SK-N-SH (cell line): ENCODE measurements at regions not wholly inside any gene's neighbourhood (a gene's known extent, or its start where the extent isn't known, plus 50 kb on each side); places are given as distances from the start of the nearest gene placed in this dataset.

ENCODE experiments used
- CTCF ChIA-PET: fragments of 300-600, 350-600 bp; formaldehyde crosslinking; extraction: SDS; loops from one replicate; lab custom pipeline; 2021; lab: Yijun Ruan, JAX
- POLR2A ChIA-PET: fragments of 350-600 bp; sonication (Branson Sonifier 250); formaldehyde crosslinking; extraction: SDS; loops from one replicate; lab custom pipeline; 2020; ENCODE audit warnings: antibody characterized with exemption, inconsistent platforms; lab: Yijun Ruan, JAX
- DNase-seq: peaks from one replicate; pipeline ENCODE4 v3.0.0; 2012
- H2AFZ ChIP-seq: fragments of 200-600 bp; sonication (generic); 2 replicates; pipeline ENCODE4 v1.8.1; 2016; ENCODE audit warnings: antibody characterized with exemption, mild to moderate bottlenecking, low read depth
- H3F3A ChIP-seq: fragments of 200-600 bp; sonication (generic); replicated peaks from 2 replicates; pipeline ENCODE3; 2016; ENCODE audit warnings: antibody characterized with exemption, mild to moderate bottlenecking; ENCODE audit not compliant: insufficient read depth
- H3K27ac ChIP-seq, 2 experiments: fragments of 200-500 bp in 1 of 2; fragments of 200-600 bp in 1 of 2; sonication (Bioruptor generic) in 1 of 2; sonication (generic), shearing (Covaris generic) in 1 of 2; 2 replicates each; pipeline versions ENCODE4 v1.5.1 to v1.6.1; 2014 to 2016; ENCODE audit warnings: low read depth in 2 of 2, inconsistent platforms in 1 of 2, low read length in 1 of 2, mild to moderate bottlenecking in 1 of 2, mixed read lengths in 1 of 2
- H3K27me3 ChIP-seq: fragments of 200-600 bp; sonication (generic), shearing (Covaris generic); 2 replicates; pipeline ENCODE4 v1.6.1; 2016; ENCODE audit warnings: mixed run types; ENCODE audit not compliant: insufficient read depth
- H3K36me3 ChIP-seq, 2 experiments: fragments of 200-500 bp in 1 of 2; fragments of 200-600 bp in 1 of 2; sonication (Bioruptor generic) in 1 of 2; sonication (generic) in 1 of 2; replicated peaks in 1 of 2; 2 replicates each; pipeline versions ENCODE3 to v1.5.1; 2014 to 2016; ENCODE audit warnings: low read length in 1 of 2, mild to moderate bottlenecking in 1 of 2; ENCODE audit not compliant: insufficient read depth in 2 of 2, control insufficient read depth in 1 of 2
- H3K4me1 ChIP-seq, 2 experiments: fragments of 200-500 bp in 1 of 2; fragments of 200-600 bp in 1 of 2; sonication (Bioruptor generic) in 1 of 2; sonication (generic), shearing (Covaris generic) in 1 of 2; 2 replicates each; pipeline versions ENCODE4 v1.5.1 to v1.6.1; 2014 to 2016; ENCODE audit warnings: low read depth in 1 of 2, low read length in 1 of 2, mixed run types in 1 of 2; ENCODE audit not compliant: insufficient read depth in 2 of 2, control insufficient read depth in 1 of 2
- H3K4me2 ChIP-seq: fragments of 200-600 bp; sonication (generic), shearing (Covaris generic); 2 replicates; pipeline ENCODE4 v1.6.1; 2017; ENCODE audit warnings: mixed run types
- H3K4me3 ChIP-seq, 2 experiments: fragments of 200-500 bp in 1 of 2; fragments of 200-600 bp in 1 of 2; sonication (Bioruptor generic) in 1 of 2; sonication (generic), shearing (Covaris generic) in 1 of 2; 2 replicates each; pipeline versions ENCODE4 v1.5.1 to v1.8.1; 2014 to 2016; ENCODE audit warnings: low read depth in 2 of 2, inconsistent platforms in 1 of 2, low read length in 1 of 2, mild to moderate bottlenecking in 1 of 2, mixed read lengths in 1 of 2, moderate library complexity in 1 of 2
- H3K79me2 ChIP-seq: fragments of 200-600 bp; sonication (generic); 2 replicates; pipeline ENCODE4 v1.8.1; 2017; ENCODE audit warnings: mild to moderate bottlenecking; ENCODE audit not compliant: insufficient read depth
- H3K9ac ChIP-seq: fragments of 200-600 bp; sonication (generic); 2 replicates; pipeline ENCODE4 v1.6.1; 2017; ENCODE audit warnings: mixed run types
- H3K9me2 ChIP-seq: fragments of 200-600 bp; sonication (generic); 2 replicates; pipeline ENCODE4 v1.6.1; 2017; ENCODE audit warnings: mixed run types
- H3K9me3 ChIP-seq: fragments of 200-600 bp; sonication (generic); 2 replicates; pipeline ENCODE4 v1.6.1; 2017; ENCODE audit warnings: mixed run types, mild to moderate bottlenecking, moderate library complexity
- H4K20me1 ChIP-seq: fragments of 200-600 bp; sonication (generic); 2 replicates; pipeline ENCODE4 v1.6.1; 2017; ENCODE audit warnings: mild to moderate bottlenecking, mixed run types; ENCODE audit not compliant: insufficient read depth
- CHD2 ChIP-seq: fragments of 150-350 bp; IDR thresholded peaks from 2 replicates; pipeline ENCODE4 v1.6.1; 2018; ENCODE audit warnings: low read length; ENCODE audit not compliant: partially characterized antibody
- ELF1 ChIP-seq: IDR thresholded peaks from 2 replicates; pipeline ENCODE4 v1.4.0; 2012
- EP300 ChIP-seq, 2 experiments: IDR thresholded peaks; 2 replicates each; pipeline versions ENCODE4 v1.4.0 to v1.6.1; 2012; ENCODE audit warnings: borderline replicate concordance in 1 of 2, low read depth in 1 of 2, low read length in 1 of 2
- FOSL2 ChIP-seq: IDR thresholded peaks from 2 replicates; pipeline ENCODE4 v1.4.0; 2012; ENCODE audit warnings: low read depth, mild to moderate bottlenecking, moderate library complexity, borderline replicate concordance
- FOXM1 ChIP-seq: IDR thresholded peaks from 2 replicates; pipeline ENCODE4 v1.4.0; 2012; ENCODE audit warnings: low read depth, mild to moderate bottlenecking
- IRF3 ChIP-seq: fragments of 150-350 bp; IDR thresholded peaks from 2 replicates; pipeline ENCODE4 v1.6.1; 2016; ENCODE audit warnings: mild to moderate bottlenecking, low read depth, low read length
- MEF2A ChIP-seq: IDR thresholded peaks from 2 replicates; pipeline ENCODE4 v1.4.0; 2012; ENCODE audit warnings: low read depth, borderline replicate concordance
- NRF1 ChIP-seq: IDR thresholded peaks from 2 replicates; pipeline ENCODE4 v1.6.1; 2012; ENCODE audit warnings: low read depth, mild to moderate bottlenecking, low read length
- POLR2AphosphoS5 ChIP-seq: IDR thresholded peaks from 2 replicates; pipeline ENCODE4 v1.6.1; 2012; ENCODE audit warnings: low read depth, low read length
- RAD21 ChIP-seq: IDR thresholded peaks from 2 replicates; pipeline ENCODE4 v1.6.1; 2012; ENCODE audit warnings: mild to moderate bottlenecking, low read length
- RCOR1 ChIP-seq: fragments of 150-350 bp; IDR thresholded peaks from 2 replicates; pipeline ENCODE4 v1.6.1; 2017; ENCODE audit warnings: antibody characterized with exemption, low read length
- RFX5 ChIP-seq: IDR thresholded peaks from 2 replicates; pipeline ENCODE4 v1.6.1; 2012; ENCODE audit warnings: mild to moderate bottlenecking, improper control_type of control experiment, low read length
- RXRA ChIP-seq: IDR thresholded peaks from 2 replicates; pipeline ENCODE4 v1.4.0; 2012; ENCODE audit warnings: low read depth, mild to moderate bottlenecking, borderline replicate concordance
- SMC3 ChIP-seq: IDR thresholded peaks from 2 replicates; pipeline ENCODE4 v1.6.1; 2012; ENCODE audit warnings: low read depth, low read length, improper control_type of control experiment
- TAF1 ChIP-seq: IDR thresholded peaks from 2 replicates; pipeline ENCODE4 v1.6.1; 2012; ENCODE audit warnings: low read depth, mild to moderate bottlenecking, low read length, moderate library complexity, borderline replicate concordance
- TCF12 ChIP-seq: IDR thresholded peaks from 2 replicates; pipeline ENCODE4 v1.4.0; 2012
- TEAD4 ChIP-seq: IDR thresholded peaks from 2 replicates; pipeline ENCODE4 v1.4.0; 2012; ENCODE audit warnings: mild to moderate bottlenecking, borderline replicate concordance; ENCODE audit not compliant: insufficient read depth
- USF2 ChIP-seq: fragments of 150-350 bp; IDR thresholded peaks from 2 replicates; pipeline ENCODE4 v1.6.1; 2017; ENCODE audit warnings: antibody characterized with exemption, low read length, low read depth, borderline replicate concordance
- WGBS: methylation state at CpG from one replicate; pipeline ENCODE4 v1.1.6; 2017; ENCODE audit warnings: low lambda C conversion rate; 5-methylcytosine and 5-hydroxymethylcytosine counted together
- TF ChIP-seq, protein P1 (sequence below): IDR thresholded peaks from 2 replicates; pipeline ENCODE4 v1.4.0; 2012; ENCODE audit warnings: low read depth, borderline replicate concordance
- TF ChIP-seq, protein P2 (sequence below): IDR thresholded peaks from 2 replicates; pipeline ENCODE4; 2012
- TF ChIP-seq, protein P3 (sequence below): fragments of 200-600 bp; sonication (generic); IDR thresholded peaks from 2 replicates; pipeline ENCODE4 v1.6.1; 2017; ENCODE audit warnings: antibody characterized with exemption, mild to moderate bottlenecking, moderate library complexity
- TF ChIP-seq, protein P4 (sequence below): IDR thresholded peaks from 2 replicates; pipeline ENCODE4 v1.4.0; 2012; ENCODE audit warnings: low read depth

DNA sequence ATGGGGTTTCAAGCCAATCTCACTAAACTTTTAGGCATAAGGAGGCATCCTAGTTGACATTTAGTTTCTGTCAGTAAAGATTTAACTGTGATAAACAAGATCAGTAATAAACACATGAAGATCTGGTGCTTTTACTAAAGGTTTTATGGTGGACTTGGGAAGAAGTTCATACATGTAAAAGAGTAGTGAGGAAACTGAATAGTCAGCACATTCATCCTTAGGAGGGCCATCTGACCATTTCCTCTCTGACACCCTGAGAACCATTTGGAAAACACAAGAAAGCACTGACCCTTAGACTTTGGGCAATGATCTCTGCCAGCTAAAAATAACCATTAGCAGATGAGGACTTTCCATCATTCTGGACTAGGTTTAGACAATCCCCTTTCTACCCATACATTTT, 1040.9 kb downstream of the AGBL1 start:
- ChIA-PET CTCF (no interaction called here), POLR2A (no interaction called here)
- Histone ChIP-seq H3K27me3 (no peaks in the 10 kb centered on the region), H3K27ac (no peak overlapping the region), H3K9me2 (no peaks in the 10 kb centered on the region), H3K9ac (no peak overlapping the region), H3K4me2 (no peak overlapping the region), H3K4me1 (no peaks in the 10 kb centered on the region; a peak in 1 of 4 replicates), H3K79me2 (no peaks in the 10 kb centered on the region), H3K4me3 (no peak overlapping the region), H4K20me1 (no peaks in the 10 kb centered on the region), H3K9me3 (no peaks in the 10 kb centered on the region), H3K36me3 (no peaks in the 10 kb centered on the region), H3F3A (no peaks in the 10 kb centered on the region), H2AFZ (no peak overlapping the region)
- DNase-seq = no peak
- TF ChIP-seq SMC3 (no peak), TAF1 (no peak), RXRA (no peak), RCOR1 (no peak), IRF3 (no peak), MEF2A (no peak), FOXM1 (no peak), RFX5 (no peak), EP300 (IDR thresholded peaks at IDR 0.05; ENCODE audit: borderline replicate concordance in 1 of 2, low read depth in 1 of 2, low read length in 1 of 2) (no peak), CHD2 (no peak)
- TF ChIP-seq, protein P1, sequence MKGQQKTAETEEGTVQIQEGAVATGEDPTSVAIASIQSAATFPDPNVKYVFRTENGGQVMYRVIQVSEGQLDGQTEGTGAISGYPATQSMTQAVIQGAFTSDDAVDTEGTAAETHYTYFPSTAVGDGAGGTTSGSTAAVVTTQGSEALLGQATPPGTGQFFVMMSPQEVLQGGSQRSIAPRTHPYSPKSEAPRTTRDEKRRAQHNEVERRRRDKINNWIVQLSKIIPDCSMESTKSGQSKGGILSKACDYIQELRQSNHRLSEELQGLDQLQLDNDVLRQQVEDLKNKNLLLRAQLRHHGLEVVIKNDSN = no peak
- TF ChIP-seq, protein P2, sequence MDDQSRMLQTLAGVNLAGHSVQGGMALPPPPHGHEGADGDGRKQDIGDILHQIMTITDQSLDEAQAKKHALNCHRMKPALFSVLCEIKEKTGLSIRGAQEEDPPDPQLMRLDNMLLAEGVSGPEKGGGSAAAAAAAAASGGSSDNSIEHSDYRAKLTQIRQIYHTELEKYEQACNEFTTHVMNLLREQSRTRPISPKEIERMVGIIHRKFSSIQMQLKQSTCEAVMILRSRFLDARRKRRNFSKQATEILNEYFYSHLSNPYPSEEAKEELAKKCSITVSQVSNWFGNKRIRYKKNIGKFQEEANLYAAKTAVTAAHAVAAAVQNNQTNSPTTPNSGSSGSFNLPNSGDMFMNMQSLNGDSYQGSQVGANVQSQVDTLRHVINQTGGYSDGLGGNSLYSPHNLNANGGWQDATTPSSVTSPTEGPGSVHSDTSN = no peak

- Histone ChIP-seq H3K9me3 (no peaks in the 10 kb centered on the region), H4K20me1 (no peaks in the 10 kb centered on the region), H3K9ac (no peak overlapping the region), H3F3A (no peaks in the 10 kb centered on the region), H3K9me2 (no peaks in the 10 kb centered on the region), H3K4me1 (no peaks in the 10 kb centered on the region; a peak in 1 of 4 replicates), H3K27ac (no peak overlapping the region), H3K27me3 (no peaks in the 10 kb centered on the region), H3K4me2 (no peak overlapping the region), H3K4me3 (no peak overlapping the region), H3K36me3 (no peaks in the 10 kb centered on the region), H3K79me2 (no peaks in the 10 kb centered on the region), H2AFZ (no peak overlapping the region)
- ChIA-PET CTCF (no interaction called here), POLR2A (no interaction called here)
- DNase-seq = no peak
- 52% methylated on average over 4 of the region's 4 CpGs for WGBS
- TF ChIP-seq NRF1 (no peak), ELF1 (no peak), TEAD4 (no peak), RAD21 (no peak), FOSL2 (no peak), IRF3 (no peak), USF2 (no peak), POLR2AphosphoS5 (no peak), TCF12 (no peak)
- TF ChIP-seq, protein P3, sequence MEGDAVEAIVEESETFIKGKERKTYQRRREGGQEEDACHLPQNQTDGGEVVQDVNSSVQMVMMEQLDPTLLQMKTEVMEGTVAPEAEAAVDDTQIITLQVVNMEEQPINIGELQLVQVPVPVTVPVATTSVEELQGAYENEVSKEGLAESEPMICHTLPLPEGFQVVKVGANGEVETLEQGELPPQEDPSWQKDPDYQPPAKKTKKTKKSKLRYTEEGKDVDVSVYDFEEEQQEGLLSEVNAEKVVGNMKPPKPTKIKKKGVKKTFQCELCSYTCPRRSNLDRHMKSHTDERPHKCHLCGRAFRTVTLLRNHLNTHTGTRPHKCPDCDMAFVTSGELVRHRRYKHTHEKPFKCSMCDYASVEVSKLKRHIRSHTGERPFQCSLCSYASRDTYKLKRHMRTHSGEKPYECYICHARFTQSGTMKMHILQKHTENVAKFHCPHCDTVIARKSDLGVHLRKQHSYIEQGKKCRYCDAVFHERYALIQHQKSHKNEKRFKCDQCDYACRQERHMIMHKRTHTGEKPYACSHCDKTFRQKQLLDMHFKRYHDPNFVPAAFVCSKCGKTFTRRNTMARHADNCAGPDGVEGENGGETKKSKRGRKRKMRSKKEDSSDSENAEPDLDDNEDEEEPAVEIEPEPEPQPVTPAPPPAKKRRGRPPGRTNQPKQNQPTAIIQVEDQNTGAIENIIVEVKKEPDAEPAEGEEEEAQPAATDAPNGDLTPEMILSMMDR = no peak
- TF ChIP-seq, protein P2 = no peak
- TF ChIP-seq, protein P4, sequence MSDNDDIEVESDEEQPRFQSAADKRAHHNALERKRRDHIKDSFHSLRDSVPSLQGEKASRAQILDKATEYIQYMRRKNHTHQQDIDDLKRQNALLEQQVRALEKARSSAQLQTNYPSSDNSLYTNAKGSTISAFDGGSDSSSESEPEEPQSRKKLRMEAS = no peak
Observed at GRCh38 chr15:87118846-87119245, 1039.2 kb downstream of the AGBL1 start.
